ENCODE measurements at regions not wholly inside any gene's neighbourhood (a gene's known extent, or its start where the extent isn't known, plus 50 kb on each side); places are given as distances from the start of the nearest gene placed in this dataset.

DNA sequence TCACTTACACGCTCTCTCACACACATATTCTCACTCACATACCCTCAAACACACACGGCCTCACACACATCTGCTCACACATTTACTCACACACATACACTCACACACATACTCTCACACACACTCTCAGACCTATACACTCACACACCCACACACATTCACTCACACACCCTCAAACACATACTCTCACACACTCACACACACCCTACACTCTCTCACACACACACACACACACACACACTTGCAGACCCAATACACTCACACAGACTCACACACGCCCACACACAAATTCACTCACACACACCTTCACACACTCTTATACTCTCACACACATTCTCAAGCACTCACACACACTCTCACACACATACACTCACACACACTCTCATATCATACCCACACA, 155.5 kb upstream of the BACE2 start:
- TF ChIP-seq, protein P1, sequence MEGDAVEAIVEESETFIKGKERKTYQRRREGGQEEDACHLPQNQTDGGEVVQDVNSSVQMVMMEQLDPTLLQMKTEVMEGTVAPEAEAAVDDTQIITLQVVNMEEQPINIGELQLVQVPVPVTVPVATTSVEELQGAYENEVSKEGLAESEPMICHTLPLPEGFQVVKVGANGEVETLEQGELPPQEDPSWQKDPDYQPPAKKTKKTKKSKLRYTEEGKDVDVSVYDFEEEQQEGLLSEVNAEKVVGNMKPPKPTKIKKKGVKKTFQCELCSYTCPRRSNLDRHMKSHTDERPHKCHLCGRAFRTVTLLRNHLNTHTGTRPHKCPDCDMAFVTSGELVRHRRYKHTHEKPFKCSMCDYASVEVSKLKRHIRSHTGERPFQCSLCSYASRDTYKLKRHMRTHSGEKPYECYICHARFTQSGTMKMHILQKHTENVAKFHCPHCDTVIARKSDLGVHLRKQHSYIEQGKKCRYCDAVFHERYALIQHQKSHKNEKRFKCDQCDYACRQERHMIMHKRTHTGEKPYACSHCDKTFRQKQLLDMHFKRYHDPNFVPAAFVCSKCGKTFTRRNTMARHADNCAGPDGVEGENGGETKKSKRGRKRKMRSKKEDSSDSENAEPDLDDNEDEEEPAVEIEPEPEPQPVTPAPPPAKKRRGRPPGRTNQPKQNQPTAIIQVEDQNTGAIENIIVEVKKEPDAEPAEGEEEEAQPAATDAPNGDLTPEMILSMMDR (conservative IDR thresholded peaks at IDR 0.05; ENCODE audit: low read length) = no peak
- TF ChIP-seq EZH2phosphoT487 (IDR thresholded peaks at IDR 0.05; ENCODE audit: borderline replicate concordance, low read depth, low read length) = no peak
